HG02588 (cell line): ENCODE measurements at regions not wholly inside any gene's neighbourhood (a gene's known extent, or its start where the extent isn't known, plus 50 kb on each side); places are given as distances from the start of the nearest gene placed in this dataset.

ENCODE experiments used
- ATAC-seq: cut with Tn5 transposase; IDR thresholded peaks from one replicate; pipeline ENCODE4 v1.9.1; 2021; ENCODE audit warnings: mild to moderate bottlenecking, moderate library complexity; ENCODE audit not compliant: unreplicated experiment

DNA sequence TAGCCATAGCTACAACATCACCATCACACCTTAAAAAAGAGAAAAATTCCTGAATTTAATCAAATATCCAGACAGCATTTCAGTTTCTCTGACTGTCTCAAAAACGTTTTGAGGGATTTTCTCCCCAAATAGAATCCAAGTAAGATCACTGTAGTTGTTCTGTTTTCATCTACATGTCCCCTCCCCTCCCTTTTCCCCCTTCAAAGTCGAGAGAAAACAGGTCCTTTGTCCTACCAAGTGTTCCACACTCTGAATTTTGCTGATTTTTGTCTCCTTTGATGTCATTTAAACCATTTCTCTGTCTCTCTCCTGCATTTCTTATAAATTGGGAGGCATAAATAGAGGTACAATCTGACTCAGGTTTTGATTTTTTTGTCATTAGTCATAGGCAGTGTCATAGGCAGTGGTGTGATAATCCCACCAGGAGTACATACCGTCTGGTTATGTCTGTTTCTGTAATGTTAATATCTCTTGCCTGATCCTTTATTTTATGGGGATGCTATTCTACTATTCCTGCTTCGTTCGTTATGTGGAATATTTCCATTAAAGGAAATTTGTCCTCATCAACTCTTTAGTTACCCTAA lies 348.6 kb downstream of the PTTG2 start:
- no peak for ATAC-seq

GRCh38 chr4:38309471-38309870 lies 349.3 kb downstream of the PTTG2 start:
- ATAC-seq, result no peak

GRCh38 chr4:38310446-38311043 lies 350.3 kb downstream of the PTTG2 start:
- ATAC-seq, result peak; percentile 91

GRCh38 chr4:38311495-38312126 lies 351.4 kb downstream of the PTTG2 start:
- ATAC-seq, result no peak

DNA sequence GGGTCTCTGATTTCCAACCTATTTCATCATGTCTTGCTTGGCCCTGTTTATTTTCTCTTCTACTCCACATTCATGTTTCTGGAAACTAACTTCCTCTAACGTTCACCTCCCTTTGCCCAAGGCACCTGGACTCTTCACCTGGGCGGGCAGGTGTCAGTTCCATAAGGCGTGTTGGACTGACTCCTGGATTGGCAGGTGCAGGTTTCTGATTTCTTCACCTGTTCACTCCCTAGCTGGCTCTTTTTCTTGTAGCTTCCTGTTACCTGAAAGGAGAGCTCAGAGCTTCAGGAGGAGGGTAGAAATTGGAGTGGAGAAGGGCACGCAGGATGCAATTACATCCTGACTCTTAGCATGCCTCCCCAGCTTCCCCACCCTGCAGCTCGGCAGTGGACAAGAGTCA lies 350.8 kb upstream of the KLF3 start:
- no peak for ATAC-seq

GRCh38 chr4:38313999-38314561 lies 349.9 kb upstream of the KLF3 start:
- ATAC-seq, result no peak

DNA sequence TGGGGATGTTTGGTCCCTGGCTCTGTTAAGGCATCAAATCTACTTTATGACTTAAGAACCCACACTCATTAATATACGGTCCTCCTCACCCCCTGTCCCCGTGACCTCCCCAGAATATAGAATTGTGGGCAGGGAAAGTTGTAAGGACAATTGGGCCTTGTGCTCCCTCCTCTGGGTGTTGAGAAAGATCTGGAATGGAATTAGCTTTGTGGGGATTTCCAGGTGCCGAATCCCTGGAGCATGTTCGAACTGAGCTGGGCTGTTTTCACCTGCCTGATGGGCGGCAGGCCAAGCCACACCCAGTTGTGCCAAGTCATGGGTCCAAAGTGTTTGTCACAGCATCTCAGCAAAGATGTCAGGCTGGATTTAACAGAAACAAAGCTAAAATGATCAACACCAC lies 349.3 kb upstream of the KLF3 start:
- ATAC-seq, result no peak

DNA sequence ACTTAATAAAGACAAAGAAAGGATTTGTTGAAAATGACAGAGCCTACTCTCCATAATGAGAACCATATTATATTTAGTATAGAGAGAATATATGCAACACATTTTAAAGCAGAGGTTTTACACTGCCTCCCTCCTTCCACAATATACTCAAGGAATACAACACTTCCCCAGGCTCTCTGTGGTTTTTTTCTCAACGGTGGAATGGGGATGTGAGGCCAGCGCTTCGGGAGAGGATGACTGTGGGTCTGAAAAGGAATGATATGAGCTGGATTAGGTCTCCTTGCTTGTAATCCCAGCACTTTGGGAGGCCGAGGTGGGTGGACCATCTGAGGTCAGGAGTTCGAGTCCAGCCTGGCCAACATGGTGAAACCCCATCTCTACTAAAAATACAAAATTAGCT lies 348.7 kb upstream of the KLF3 start:
- no peak for ATAC-seq

DNA sequence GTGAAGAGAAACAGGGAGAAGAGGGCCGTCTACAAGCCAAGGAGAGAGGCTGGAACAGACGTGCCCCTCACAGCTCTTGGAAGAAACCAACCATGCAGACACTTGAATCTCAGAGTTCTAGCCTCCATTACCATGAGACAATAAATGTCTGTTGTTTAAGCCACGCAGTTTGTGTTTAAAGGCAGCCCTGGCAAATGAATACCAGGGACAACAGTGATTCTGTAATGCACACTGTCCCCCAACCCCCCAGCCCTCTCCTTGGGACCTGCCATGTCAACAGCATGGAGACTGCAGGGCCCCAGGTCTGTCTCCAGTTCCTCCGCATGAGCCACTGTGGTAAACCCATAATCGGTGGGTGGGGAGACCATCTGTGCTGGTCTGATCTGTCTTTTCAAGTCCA lies 348.0 kb upstream of the KLF3 start:
- ATAC-seq, result no peak

DNA sequence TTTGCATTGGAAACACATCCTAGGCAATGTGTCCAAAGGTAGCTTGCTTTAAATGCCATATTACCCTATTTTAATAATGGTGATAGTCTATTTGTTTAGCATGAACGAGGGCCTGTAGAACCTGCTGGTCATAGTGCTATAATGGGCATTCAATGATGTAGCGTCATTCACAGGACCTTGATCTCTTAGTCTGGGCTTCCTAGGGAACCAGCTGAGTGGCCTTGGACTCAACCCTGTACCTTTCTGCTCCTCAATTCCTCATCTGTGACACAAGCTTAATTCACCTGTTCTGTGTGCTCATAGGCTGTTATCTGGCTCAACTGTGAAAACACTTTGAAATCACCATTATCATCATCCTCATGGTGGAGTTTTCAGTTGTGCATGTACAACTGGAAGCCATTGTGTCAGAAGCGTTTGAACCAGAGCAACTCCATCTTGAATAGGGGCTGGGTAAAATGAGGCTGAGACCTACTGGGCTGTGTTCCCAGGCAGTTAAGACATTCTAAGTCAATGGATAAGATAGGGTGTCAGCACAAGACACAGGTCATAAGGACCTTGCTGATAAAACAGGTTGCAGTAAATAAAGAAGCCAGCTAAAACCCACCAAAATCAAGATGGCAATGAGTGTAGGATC lies 346.8 kb upstream of the KLF3 start:
- ATAC-seq, result no peak

GRCh38 chr4:38318737-38319455 lies 345.1 kb upstream of the KLF3 start:
- peak; percentile 91 for ATAC-seq

GRCh38 chr4:38319456-38320342 lies 344.3 kb upstream of the KLF3 start:
- peak; percentile 36 for ATAC-seq

DNA sequence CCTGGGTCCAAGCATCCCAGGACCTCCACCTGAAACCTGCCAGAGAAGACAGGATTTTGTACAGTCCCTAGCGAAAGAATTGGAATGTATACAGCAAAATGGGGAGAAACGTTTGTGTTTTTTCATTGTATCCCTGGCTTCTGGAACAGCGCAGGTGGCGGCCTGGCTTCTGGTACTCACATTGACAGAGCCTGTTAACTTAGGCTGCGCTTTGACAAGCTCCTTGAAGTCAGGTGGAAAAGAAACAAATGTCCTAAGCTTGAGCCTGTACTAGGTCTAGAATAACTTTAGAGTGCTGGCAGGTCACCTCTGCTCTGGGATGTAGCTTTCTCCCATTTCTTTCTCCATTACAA lies 343.7 kb upstream of the KLF3 start:
- ATAC-seq, result no peak

DNA sequence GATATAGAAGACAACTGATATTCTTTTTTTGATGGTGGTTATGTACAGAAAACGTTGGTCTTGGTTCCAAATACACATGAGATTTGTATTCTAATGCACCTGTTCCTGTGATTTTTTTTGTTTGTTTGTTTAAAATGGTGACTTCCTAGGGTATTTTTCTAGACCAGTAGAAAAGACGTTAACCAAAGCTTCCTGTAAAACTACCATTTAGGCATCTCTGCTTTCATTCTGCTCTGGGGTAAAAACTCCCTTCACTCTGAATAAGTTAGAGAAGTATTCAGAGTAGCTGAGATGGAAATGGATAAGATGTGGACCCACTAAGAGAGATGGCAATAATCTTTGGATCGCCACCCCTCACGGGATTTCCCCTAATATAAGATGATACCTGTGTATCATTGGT lies 343.2 kb upstream of the KLF3 start:
- no peak for ATAC-seq

DNA sequence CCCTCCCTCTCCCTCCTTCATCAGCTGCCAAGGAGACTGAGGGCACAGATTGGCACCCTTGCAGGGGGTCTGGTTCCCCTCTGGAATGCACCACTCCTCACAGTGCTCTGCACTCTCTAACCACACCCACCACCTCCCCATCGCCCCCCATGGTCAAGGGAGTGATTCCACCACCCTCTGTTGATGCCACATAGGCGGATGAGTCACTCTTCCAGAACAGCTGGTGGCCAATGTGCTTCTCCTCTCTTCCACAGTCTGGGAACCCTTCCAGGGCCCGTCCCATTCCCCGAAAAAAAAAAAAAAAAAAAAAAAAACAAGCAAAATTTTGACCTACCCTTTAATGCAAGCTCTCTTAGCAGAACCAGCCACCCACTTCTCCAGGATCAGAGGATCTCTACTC lies 341.3 kb upstream of the KLF3 start:
- ATAC-seq, result no peak

DNA sequence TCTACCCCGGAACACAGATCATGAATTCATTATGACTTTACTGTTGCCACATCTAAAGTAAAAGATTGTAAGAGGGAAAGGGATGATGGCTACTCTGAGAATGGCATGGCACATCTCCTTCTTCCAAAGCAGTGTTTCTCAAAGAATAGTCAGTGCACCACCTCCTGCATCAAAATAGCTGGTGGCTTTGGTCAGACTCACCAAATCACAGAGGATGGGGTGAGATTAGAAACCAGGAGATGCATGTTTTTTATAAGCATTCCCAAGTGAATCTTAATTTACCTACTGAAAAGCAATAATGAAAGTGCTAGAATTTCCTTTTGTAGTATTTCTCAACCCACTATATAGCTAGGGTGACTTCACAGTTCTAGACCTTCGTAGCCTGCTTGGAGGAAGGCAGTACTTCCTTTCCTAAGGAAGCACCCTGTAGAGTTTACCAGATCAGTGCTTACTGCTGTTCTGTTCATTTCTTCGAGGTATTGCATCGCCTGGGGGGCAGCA lies 340.8 kb upstream of the KLF3 start:
- ATAC-seq, result no peak

- no peak for ATAC-seq
Observed at GRCh38 chr4:38324861-38325628, 339.0 kb upstream of the KLF3 start.

GRCh38 chr4:38325629-38325913 lies 338.4 kb upstream of the KLF3 start:
- no peak for ATAC-seq

DNA sequence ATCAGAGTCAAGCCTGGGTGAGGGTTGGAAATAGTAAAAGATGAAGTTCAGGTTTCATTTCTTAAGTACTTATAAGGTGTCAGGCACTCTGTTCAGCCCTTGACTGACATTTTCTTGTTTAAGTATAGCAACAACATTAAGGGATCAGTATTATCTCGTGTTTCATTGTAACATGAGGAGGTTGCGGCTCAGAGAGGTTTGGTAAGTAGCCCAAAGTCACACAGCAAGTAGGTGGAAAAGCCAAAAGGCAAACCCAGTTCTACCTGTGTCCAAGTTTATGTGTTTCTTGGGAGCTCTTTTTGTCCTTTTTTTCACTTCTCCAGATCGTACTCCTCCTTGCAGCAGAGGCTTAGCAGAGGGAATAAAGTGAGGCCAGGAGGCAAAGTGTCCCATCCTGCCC lies 337.5 kb upstream of the KLF3 start:
- ATAC-seq, result no peak

- no peak for ATAC-seq
Observed at GRCh38 chr4:38327174-38327573, 336.8 kb upstream of the KLF3 start.
